GM18519 (cell line): ENCODE measurements at regions not wholly inside any gene's neighbourhood (a gene's known extent, or its start where the extent isn't known, plus 50 kb on each side); places are given as distances from the start of the nearest gene placed in this dataset.

Experiments
- ATAC-seq: cut with Tn5 transposase; IDR thresholded peaks from one replicate; pipeline ENCODE4 v1.9.1; 2021; ENCODE audit warnings: mild to moderate bottlenecking, moderate library complexity; ENCODE audit not compliant: unreplicated experiment, low FRiP score

GRCh38 chr2:226411727-226412360 is 387.8 kb downstream of the IRS1 start:
- no peak for ATAC-seq

- ATAC-seq: no peak
Observed at GRCh38 chr2:226411205-226411604, 388.4 kb downstream of the IRS1 start.

- ATAC-seq: no peak
Observed at GRCh38 chr2:226410247-226410835, 389.3 kb downstream of the IRS1 start.

- no peak for ATAC-seq
Observed at GRCh38 chr2:226409134-226409533, 390.5 kb downstream of the IRS1 start.

- ATAC-seq: no peak
Observed at GRCh38 chr2:226408141-226408540, 391.5 kb downstream of the IRS1 start.

- no peak for ATAC-seq
Observed at GRCh38 chr2:226407135-226407534, 392.5 kb downstream of the IRS1 start.

- ATAC-seq: no peak
Observed at GRCh38 chr2:226405465-226405864, 394.2 kb downstream of the IRS1 start.

- no peak for ATAC-seq
Observed at GRCh38 chr2:226403369-226403768, 396.3 kb downstream of the IRS1 start.

- ATAC-seq: no peak
Observed at GRCh38 chr2:226399006-226399405, 400.6 kb downstream of the IRS1 start.

GRCh38 chr2:226398580-226398979 is 401.0 kb downstream of the IRS1 start:
- ATAC-seq: no peak

GRCh38 chr2:226396541-226396940 is 403.1 kb downstream of the IRS1 start:
- no peak for ATAC-seq

- ATAC-seq: no peak
Observed at GRCh38 chr2:226387499-226387942, 412.1 kb downstream of the IRS1 start.

GRCh38 chr2:226383461-226383860 is 416.2 kb downstream of the IRS1 start:
- no peak for ATAC-seq

- no peak for ATAC-seq
Observed at GRCh38 chr2:226380679-226381078, 418.9 kb downstream of the IRS1 start.

GRCh38 chr2:226378753-226379705 is 420.6 kb downstream of the IRS1 start:
- ATAC-seq: no peak

GRCh38 chr2:226376516-226377180 is 423.0 kb downstream of the IRS1 start:
- ATAC-seq: no peak

- ATAC-seq: no peak
Observed at GRCh38 chr2:226366920-226367319, 432.7 kb downstream of the IRS1 start.

- ATAC-seq: no peak
Observed at GRCh38 chr2:226364217-226364616, 435.4 kb downstream of the IRS1 start.

GRCh38 chr2:226362980-226363379 is 436.6 kb downstream of the IRS1 start:
- no peak for ATAC-seq

- no peak for ATAC-seq
Observed at GRCh38 chr2:226360658-226361057, 439.0 kb downstream of the IRS1 start.

- no peak for ATAC-seq
Observed at GRCh38 chr2:226358688-226359087, 440.9 kb downstream of the IRS1 start.
